HAP-1 (cell line): ENCODE measurements at regions not wholly inside any gene's neighbourhood (a gene's known extent, or its start where the extent isn't known, plus 50 kb on each side); places are given as distances from the start of the nearest gene placed in this dataset.
A peak's percentile ranks its signal among the peaks of the same experiment; 100 is the strongest.
"Not testable (repeated sequence)": the region's sequence is repeated elsewhere in the genome, so short reads cannot be mapped to it uniquely, and the experiment has no call there.

Experiments used
- DNase-seq, 2 experiments: peaks; one replicate each; pipeline ENCODE4 v3.0.0-alpha.2; 2016 to 2020; ENCODE audit warnings: low spot score in 2 of 2
- H3K27me3 ChIP-seq: fragments of 250-450 bp; sonication (Bioruptor Pico); 2 replicates; pipeline ENCODE4 v1.5.1; 2020; ENCODE audit warnings: low read depth, mild to moderate bottlenecking, moderate library complexity
- H3K36me3 ChIP-seq: fragments of 250-450 bp; sonication (Bioruptor Pico); replicated peaks from 2 replicates; pipeline ENCODE4 v1.5.1; 2020; ENCODE audit warnings: mild to moderate bottlenecking
- H3K4me1 ChIP-seq: fragments of 250-450 bp; sonication (Bioruptor Pico); 2 replicates; pipeline ENCODE4 v1.5.1; 2020; ENCODE audit warnings: mild to moderate bottlenecking
- H3K4me3 ChIP-seq: fragments of 250-450 bp; sonication (Bioruptor Pico); 2 replicates; pipeline ENCODE4 v1.5.1; 2020; ENCODE audit warnings: mild to moderate bottlenecking, moderate library complexity
- H3K9me3 ChIP-seq: fragments of 250-450 bp; sonication (Bioruptor Pico); 2 replicates; pipeline ENCODE4 v1.5.1; 2020; ENCODE audit warnings: mild to moderate bottlenecking, moderate library complexity
- in situ Hi-C: fragments of 300-500 bp; cut with MboI; formaldehyde crosslinking; loops from 3 replicates; pipeline ENCODE4 v1.14.3; 2020; ENCODE audit warnings: low sequenced_read_pairs, inconsistent platforms, mixed read lengths

- Histone ChIP-seq H3K27me3 (no peaks in the 10 kb centered on the region), H3K9me3 (no peaks in the 10 kb centered on the region), H3K4me1 (peaks cover 4% of the 10 kb centered on the region; the same call in 1 of the 2 replicates), H3K4me3 (no peak overlapping the region), H3K36me3 (no peaks in the 10 kb centered on the region)
- no peak for DNase-seq
- in situ Hi-C loops: no loop called here
These were observed 354.2 kb upstream of the SULF2 start for GRCh38 chr20:48139262-48140041.

GRCh38 chr20:48132834-48133233, 347.6 kb upstream of the SULF2 start:
- no peaks in the 10 kb centered on the region for H3K9me3 ChIP-seq
- in situ Hi-C loops: no loop called here
- no peaks in the 10 kb centered on the region for H3K36me3 ChIP-seq
- no peak overlapping the region for H3K4me3 ChIP-seq
- no peaks in the 10 kb centered on the region for H3K4me1 ChIP-seq
- H3K27me3 ChIP-seq: no peaks in the 10 kb centered on the region
- DNase-seq: no peak

- Histone ChIP-seq H3K4me3 (no peak overlapping the region), H3K36me3 (no peaks in the 10 kb centered on the region), H3K27me3 (no peaks in the 10 kb centered on the region), H3K9me3 (no peaks in the 10 kb centered on the region), H3K4me1 (no peaks in the 10 kb centered on the region)
- in situ Hi-C loops: no loop called here
- DNase-seq: no peak
These were observed 346.3 kb upstream of the SULF2 start for GRCh38 chr20:48131581-48131980.

GRCh38 chr20:48129345-48129942, 344.2 kb upstream of the SULF2 start:
- Histone ChIP-seq H3K4me1 (no peaks in the 10 kb centered on the region), H3K27me3 (no peaks in the 10 kb centered on the region), H3K4me3 (no peak overlapping the region), H3K9me3 (no peaks in the 10 kb centered on the region), H3K36me3 (no peaks in the 10 kb centered on the region)
- in situ Hi-C loops: no loop called here
- DNase-seq: no peak

- H3K9me3 ChIP-seq: no peaks in the 10 kb centered on the region
- no peaks in the 10 kb centered on the region for H3K27me3 ChIP-seq
- in situ Hi-C loops: no loop called here
- no peaks in the 10 kb centered on the region for H3K4me1 ChIP-seq
- no peaks in the 10 kb centered on the region for H3K36me3 ChIP-seq
- no peak overlapping the region for H3K4me3 ChIP-seq
- no peak for DNase-seq
These were observed 343.2 kb upstream of the SULF2 start for GRCh38 chr20:48128436-48128835.

GRCh38 chr20:48127964-48128363, 342.7 kb upstream of the SULF2 start:
- DNase-seq, H3K27me3 ChIP-seq, H3K9me3 ChIP-seq, H3K4me3 ChIP-seq, H3K4me1 ChIP-seq, H3K36me3 ChIP-seq, in situ Hi-C loops: not testable (repeated sequence)

- DNase-seq, H3K4me1 ChIP-seq, H3K4me3 ChIP-seq, H3K27me3 ChIP-seq, H3K36me3 ChIP-seq, in situ Hi-C loops, H3K9me3 ChIP-seq: not testable (repeated sequence)
These were observed 341.9 kb upstream of the SULF2 start for GRCh38 chr20:48127133-48127532.

GRCh38 chr20:48126227-48126740, 341.0 kb upstream of the SULF2 start:
- Histone ChIP-seq H3K36me3 (no peaks in the 10 kb centered on the region), H3K4me3 (no peak overlapping the region), H3K27me3 (no peaks in the 10 kb centered on the region), H3K9me3 (no peaks in the 10 kb centered on the region), H3K4me1 (no peaks in the 10 kb centered on the region)
- DNase-seq: peak in 1 of 2 experiments; percentile 11
- in situ Hi-C loops: no loop called here

GRCh38 chr20:48124960-48125359, 339.7 kb upstream of the SULF2 start:
- no peak for DNase-seq
- in situ Hi-C loops: no loop called here
- H3K27me3 ChIP-seq: no peaks in the 10 kb centered on the region
- no peak overlapping the region for H3K4me3 ChIP-seq
- no peaks in the 10 kb centered on the region for H3K4me1 ChIP-seq
- H3K36me3 ChIP-seq: no peaks in the 10 kb centered on the region
- no peaks in the 10 kb centered on the region for H3K9me3 ChIP-seq

GRCh38 chr20:48124181-48124782, 339.0 kb upstream of the SULF2 start:
- in situ Hi-C loops: no loop called here
- Histone ChIP-seq H3K4me1 (no peaks in the 10 kb centered on the region), H3K36me3 (no peaks in the 10 kb centered on the region), H3K27me3 (no peaks in the 10 kb centered on the region), H3K4me3 (no peak overlapping the region), H3K9me3 (no peaks in the 10 kb centered on the region)
- DNase-seq: no peak

GRCh38 chr20:48120120-48120519, 334.8 kb upstream of the SULF2 start:
- in situ Hi-C loops: no loop called here
- Histone ChIP-seq H3K4me1 (no peaks in the 10 kb centered on the region), H3K4me3 (no peak overlapping the region), H3K27me3 (no peaks in the 10 kb centered on the region), H3K9me3 (no peaks in the 10 kb centered on the region), H3K36me3 (no peaks in the 10 kb centered on the region)
- DNase-seq: no peak

GRCh38 chr20:48119389-48119788, 334.1 kb upstream of the SULF2 start:
- in situ Hi-C loops, H3K9me3 ChIP-seq, DNase-seq, H3K4me1 ChIP-seq, H3K36me3 ChIP-seq, H3K4me3 ChIP-seq, H3K27me3 ChIP-seq: not testable (repeated sequence)

GRCh38 chr20:48115502-48115901, 330.2 kb upstream of the SULF2 start:
- H3K4me1 ChIP-seq: no peaks in the 10 kb centered on the region
- H3K9me3 ChIP-seq: no peaks in the 10 kb centered on the region
- H3K36me3 ChIP-seq: no peaks in the 10 kb centered on the region
- H3K4me3 ChIP-seq: no peak overlapping the region
- DNase-seq: no peak
- in situ Hi-C loops: no loop called here
- H3K27me3 ChIP-seq: no peaks in the 10 kb centered on the region

- H3K4me3 ChIP-seq: no peak overlapping the region
- no peaks in the 10 kb centered on the region for H3K27me3 ChIP-seq
- in situ Hi-C loops: no loop called here
- no peaks in the 10 kb centered on the region for H3K36me3 ChIP-seq
- no peak for DNase-seq
- H3K9me3 ChIP-seq: no peaks in the 10 kb centered on the region; the same call in 1 of the 2 replicates
- H3K4me1 ChIP-seq: no peaks in the 10 kb centered on the region
These were observed 322.3 kb upstream of the SULF2 start for GRCh38 chr20:48107560-48107959.
